ENCODE measurements at regions not wholly inside any gene's neighbourhood (a gene's known extent, or its start where the extent isn't known, plus 50 kb on each side); places are given as distances from the start of the nearest gene placed in this dataset.

DNA sequence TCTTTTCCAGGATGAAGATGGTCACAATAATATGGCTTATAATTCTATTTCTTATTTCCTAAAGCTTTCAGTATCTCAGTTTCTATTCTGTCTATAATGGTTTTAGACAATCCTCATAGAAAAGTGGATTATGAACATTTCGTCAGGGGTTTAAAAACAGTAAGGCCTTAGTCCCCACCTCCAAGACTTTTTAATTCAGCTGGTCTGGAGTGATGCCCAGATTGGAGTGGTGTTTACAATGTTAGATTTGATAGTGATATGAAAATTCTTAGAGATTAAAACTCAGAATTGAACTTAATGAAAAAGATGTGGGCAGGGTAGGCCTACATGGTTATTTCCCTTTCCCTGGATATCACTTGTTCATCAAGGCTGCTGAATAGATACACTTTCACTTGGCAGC, 1238.3 kb downstream of the SORCS3 start:
- Histone ChIP-seq H3K27me3 (no peaks in the 10 kb centered on the region), H3K4me1 (no peaks in the 10 kb centered on the region), H3K36me3 (no peaks in the 10 kb centered on the region), H3K9me3 (no peaks in the 10 kb centered on the region), H3K27ac (no peak overlapping the region), H3K4me3 (no peak overlapping the region)
- TF ChIP-seq, protein P1, sequence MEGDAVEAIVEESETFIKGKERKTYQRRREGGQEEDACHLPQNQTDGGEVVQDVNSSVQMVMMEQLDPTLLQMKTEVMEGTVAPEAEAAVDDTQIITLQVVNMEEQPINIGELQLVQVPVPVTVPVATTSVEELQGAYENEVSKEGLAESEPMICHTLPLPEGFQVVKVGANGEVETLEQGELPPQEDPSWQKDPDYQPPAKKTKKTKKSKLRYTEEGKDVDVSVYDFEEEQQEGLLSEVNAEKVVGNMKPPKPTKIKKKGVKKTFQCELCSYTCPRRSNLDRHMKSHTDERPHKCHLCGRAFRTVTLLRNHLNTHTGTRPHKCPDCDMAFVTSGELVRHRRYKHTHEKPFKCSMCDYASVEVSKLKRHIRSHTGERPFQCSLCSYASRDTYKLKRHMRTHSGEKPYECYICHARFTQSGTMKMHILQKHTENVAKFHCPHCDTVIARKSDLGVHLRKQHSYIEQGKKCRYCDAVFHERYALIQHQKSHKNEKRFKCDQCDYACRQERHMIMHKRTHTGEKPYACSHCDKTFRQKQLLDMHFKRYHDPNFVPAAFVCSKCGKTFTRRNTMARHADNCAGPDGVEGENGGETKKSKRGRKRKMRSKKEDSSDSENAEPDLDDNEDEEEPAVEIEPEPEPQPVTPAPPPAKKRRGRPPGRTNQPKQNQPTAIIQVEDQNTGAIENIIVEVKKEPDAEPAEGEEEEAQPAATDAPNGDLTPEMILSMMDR (IDR thresholded peaks at IDR 0.05): no peak
- intact Hi-C loops (cut with DNase I; ENCODE audit: low total_unique reads): no loop called here
- no peak for DNase-seq

DNA sequence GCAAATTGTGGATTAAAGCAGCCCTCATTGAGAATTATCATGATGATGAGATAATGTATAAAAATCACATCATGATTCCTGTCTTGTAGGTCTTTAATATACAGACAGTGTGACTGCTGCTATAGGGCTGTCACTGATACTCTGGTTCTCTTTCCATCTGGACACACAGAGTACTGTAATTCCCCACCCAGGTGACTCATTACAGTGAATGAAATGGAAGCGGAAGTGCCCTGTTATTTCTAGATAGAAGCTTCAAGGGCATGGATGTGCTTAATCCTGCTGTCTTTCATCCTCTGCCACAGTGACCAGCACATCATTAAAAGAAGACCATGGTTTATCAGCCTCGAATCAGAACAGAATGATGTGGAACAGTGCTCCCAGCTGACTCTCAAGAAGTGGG, 1234.0 kb downstream of the SORCS3 start:
- H3K27me3 ChIP-seq: no peaks in the 10 kb centered on the region

DNA sequence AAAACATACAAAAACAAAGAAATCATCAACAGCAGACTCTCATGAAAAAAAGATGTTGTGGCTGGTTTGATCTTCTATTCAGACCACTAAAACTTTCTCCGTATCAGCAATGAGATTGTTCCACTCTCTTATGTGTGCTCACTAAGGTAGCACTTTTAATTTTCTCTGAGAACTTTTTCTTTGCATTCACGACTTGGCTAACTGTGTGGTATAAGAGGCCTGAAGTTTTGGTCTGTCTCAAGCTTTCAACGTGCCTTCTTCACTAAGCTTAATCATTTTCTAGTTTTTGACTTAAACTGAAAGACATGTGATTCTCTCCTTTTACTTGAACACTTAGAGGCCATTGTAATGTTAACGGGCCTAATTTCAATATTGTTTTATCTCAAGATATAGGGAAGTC, 1231.6 kb downstream of the SORCS3 start:
- DNase-seq: no peak
- intact Hi-C loops (cut with DNase I; ENCODE audit: low total_unique reads): no loop called here
- TF ChIP-seq, protein P1 (IDR thresholded peaks at IDR 0.05): no peak

More for the DNA sequence above, 1234.0 kb downstream of the SORCS3 start:
- peaks cover 0 to 4% (median 0%) of the 10 kb centered on the region in 3 donors for H3K9me3 ChIP-seq
- intact Hi-C loops (cut with DNase I; ENCODE audit: low total_unique reads): no loop called here
- H3K4me1 ChIP-seq: no peaks in the 10 kb centered on the region
- TF ChIP-seq, protein P1 (IDR thresholded peaks at IDR 0.05): no peak
- H3K36me3 ChIP-seq: no peaks in the 10 kb centered on the region
- no peak for DNase-seq
- no peak overlapping the region for H3K27ac ChIP-seq
- no peak overlapping the region for H3K4me3 ChIP-seq

DNA sequence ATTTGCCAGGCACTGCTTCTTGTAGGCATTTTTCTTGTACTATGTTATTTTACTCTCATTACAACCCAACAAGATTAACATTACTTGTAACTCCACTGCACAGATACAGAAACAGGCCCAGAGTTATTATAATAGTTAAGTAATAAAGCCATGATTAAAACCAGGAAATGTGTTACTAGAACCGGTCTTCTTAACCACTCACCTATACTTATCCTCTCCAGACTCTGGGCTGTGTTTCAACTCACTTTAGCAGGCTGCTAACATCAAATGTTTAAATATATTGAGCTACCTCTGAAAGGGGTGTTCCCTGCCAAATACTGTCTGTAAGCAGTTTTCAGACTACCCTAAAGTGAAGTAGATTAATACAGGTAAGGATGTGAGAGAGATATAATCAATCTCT, 1227.8 kb downstream of the SORCS3 start:
- Histone ChIP-seq H3K9me3 (peaks cover 0 to 4% (median 0%) of the 10 kb centered on the region in 3 donors), H3K4me3 (no peak overlapping the region), H3K36me3 (no peaks in the 10 kb centered on the region), H3K27me3 (no peaks in the 10 kb centered on the region), H3K4me1 (no peaks in the 10 kb centered on the region), H3K27ac (no peak overlapping the region)
- intact Hi-C loops (cut with DNase I; ENCODE audit: low total_unique reads): no loop called here
- no peak for DNase-seq
- TF ChIP-seq, protein P1 (IDR thresholded peaks at IDR 0.05): no peak

More for the DNA sequence above, 1231.6 kb downstream of the SORCS3 start:
- Histone ChIP-seq H3K36me3 (no peaks in the 10 kb centered on the region), H3K27me3 (no peaks in the 10 kb centered on the region), H3K4me1 (no peaks in the 10 kb centered on the region), H3K9me3 (peaks cover 0 to 4% (median 0%) of the 10 kb centered on the region in 3 donors), H3K4me3 (no peak overlapping the region), H3K27ac (no peak overlapping the region)

DNA sequence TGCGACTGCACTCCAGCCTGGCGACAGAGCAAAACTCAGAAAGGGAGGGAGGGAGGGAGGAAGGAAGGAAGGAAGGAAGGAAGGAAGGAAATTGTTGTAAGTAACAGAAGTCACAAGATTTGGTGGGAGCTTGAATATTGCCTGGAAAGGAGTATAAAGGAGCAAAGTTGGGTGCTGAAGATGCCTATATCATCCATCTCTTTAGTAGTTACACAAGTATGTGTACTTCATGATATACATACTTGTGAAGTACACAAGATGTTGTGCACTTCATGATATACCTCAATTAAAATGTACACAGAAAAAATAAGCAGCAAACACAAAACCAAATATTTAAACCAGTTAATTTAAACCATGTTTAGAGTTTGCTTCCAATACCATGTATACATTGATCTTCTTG, 1223.8 kb downstream of the SORCS3 start:
- H3K27me3 ChIP-seq: no peaks in the 10 kb centered on the region
- DNase-seq: no peak
- H3K4me1 ChIP-seq: no peaks in the 10 kb centered on the region
- TF ChIP-seq, protein P1 (IDR thresholded peaks at IDR 0.05): no peak
- no peaks in the 10 kb centered on the region for H3K36me3 ChIP-seq
- intact Hi-C loops (cut with DNase I; ENCODE audit: low total_unique reads): no loop called here
- no peaks in the 10 kb centered on the region for H3K9me3 ChIP-seq
- no peak overlapping the region for H3K4me3 ChIP-seq
- H3K27ac ChIP-seq: no peak overlapping the region

Data from tibial artery (tissue), 4 donors.